DOHH2 (cell line): ENCODE measurements at regions not wholly inside any gene's neighbourhood (a gene's known extent, or its start where the extent isn't known, plus 50 kb on each side); places are given as distances from the start of the nearest gene placed in this dataset.

Experiments
- H3F3A ChIP-seq: fragments of 200-600 bp; sonication (generic), shearing (Covaris generic); 2 replicates; pipeline ENCODE4 v1.6.0; 2016; ENCODE audit warnings: antibody characterized with exemption, mild to moderate bottlenecking; ENCODE audit not compliant: control insufficient read depth, insufficient read depth
- H3K27ac ChIP-seq: fragments of 200-600 bp; sonication (generic); 2 replicates; pipeline ENCODE4 v1.5.1; 2014; ENCODE audit warnings: low read depth, mild to moderate bottlenecking, low read length, moderate library complexity
- H3K27me3 ChIP-seq: fragments of 200-600 bp; sonication (generic); 2 replicates; pipeline ENCODE4 v1.6.1; 2014; ENCODE audit warnings: mild to moderate bottlenecking, low read length, mixed read lengths; ENCODE audit not compliant: control insufficient read depth
- H3K36me3 ChIP-seq: fragments of 200-600 bp; sonication (generic); 2 replicates; pipeline ENCODE4 v1.6.1; 2014; ENCODE audit warnings: mild to moderate bottlenecking, low read length, moderate library complexity, mixed read lengths; ENCODE audit not compliant: control insufficient read depth
- H3K4me1 ChIP-seq: fragments of 200-600 bp; sonication (generic); 2 replicates; pipeline ENCODE4 v1.6.1; 2014; ENCODE audit warnings: mild to moderate bottlenecking, low read length, mixed read lengths; ENCODE audit not compliant: control insufficient read depth
- H3K4me2 ChIP-seq: fragments of 200-600 bp; sonication (generic); 2 replicates; pipeline ENCODE4 v1.6.0; 2014; ENCODE audit warnings: mild to moderate bottlenecking, low read length, moderate library complexity
- H3K4me3 ChIP-seq: fragments of 200-600 bp; sonication (generic); 2 replicates; pipeline ENCODE4 v1.5.1; 2014; ENCODE audit warnings: mild to moderate bottlenecking, low read length, mixed read lengths
- H3K79me2 ChIP-seq: fragments of 200-600 bp; sonication (generic); 2 replicates; pipeline ENCODE4 v1.6.1; 2014; ENCODE audit warnings: mild to moderate bottlenecking, low read length, mixed read lengths; ENCODE audit not compliant: control insufficient read depth
- H3K9me2 ChIP-seq: fragments of 200-600 bp; sonication (generic); replicated peaks from 2 replicates; pipeline ENCODE4 v1.6.1; 2014; ENCODE audit warnings: mild to moderate bottlenecking, low read length, mixed read lengths; ENCODE audit not compliant: control insufficient read depth
- H3K9me3 ChIP-seq: fragments of 200-600 bp; sonication (generic); 2 replicates; pipeline ENCODE4 v1.6.1; 2014; ENCODE audit warnings: antibody characterized with exemption, low read length, mixed read lengths; ENCODE audit not compliant: control insufficient read depth, insufficient read depth
- H4K20me1 ChIP-seq: fragments of 200-600 bp; sonication (generic); 2 replicates; pipeline ENCODE4 v1.6.0; 2014; ENCODE audit warnings: low read depth, mild to moderate bottlenecking, antibody characterized with exemption, low read length, moderate library complexity; ENCODE audit not compliant: control insufficient read depth, insufficient read depth
- EZH2phosphoT487 ChIP-seq: fragments of 200-600 bp; sonication (generic); IDR thresholded peaks from 2 replicates; pipeline ENCODE4 v1.6.1; 2017; ENCODE audit warnings: borderline replicate concordance, mild to moderate bottlenecking, antibody characterized with exemption, low read length, moderate library complexity, mixed read lengths
- TF ChIP-seq, protein P1 (sequence below): fragments of 200-600 bp; sonication (generic); IDR thresholded peaks from one replicate; pipeline ENCODE4 v1.5.1; 2014; ENCODE audit warnings: antibody characterized with exemption, mild to moderate bottlenecking, low read depth, low read length; ENCODE audit not compliant: poor library complexity, severe bottlenecking

DNA sequence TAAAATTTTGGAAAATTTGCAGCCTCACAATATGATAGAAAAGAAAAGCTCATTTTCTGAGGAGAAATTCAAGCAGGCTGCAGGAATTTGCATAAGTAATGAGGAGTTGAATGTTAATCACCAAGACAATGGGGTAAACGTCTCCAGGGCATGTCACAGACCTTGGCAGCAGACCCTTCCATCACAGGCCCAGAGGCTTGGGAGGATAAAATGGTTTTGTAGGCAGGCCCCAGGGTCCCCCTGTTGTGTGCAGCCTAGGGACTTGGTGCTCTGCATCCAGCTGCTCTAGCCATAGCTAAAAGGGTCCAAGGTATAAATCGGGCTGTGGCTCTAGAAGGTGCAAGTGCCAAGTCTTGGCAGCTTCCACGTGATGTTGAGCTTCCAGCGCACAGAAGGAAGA is 112.2 kb upstream of the FMN2 start:
- Histone ChIP-seq H3K79me2 (no peaks in the 10 kb centered on the region), H3K4me2 (no peak overlapping the region), H3K27ac (no peak overlapping the region), H3K27me3 (no peaks in the 10 kb centered on the region), H3F3A (no peaks in the 10 kb centered on the region), H3K36me3 (no peaks in the 10 kb centered on the region), H3K4me3 (no peak overlapping the region), H3K4me1 (no peaks in the 10 kb centered on the region), H3K9me2 (no peaks in the 10 kb centered on the region), H4K20me1 (no peaks in the 10 kb centered on the region), H3K9me3 (peaks cover 9% of the 10 kb centered on the region; the same call in 1 of the 2 replicates)
- TF ChIP-seq EZH2phosphoT487 = no peak
- TF ChIP-seq, protein P1, sequence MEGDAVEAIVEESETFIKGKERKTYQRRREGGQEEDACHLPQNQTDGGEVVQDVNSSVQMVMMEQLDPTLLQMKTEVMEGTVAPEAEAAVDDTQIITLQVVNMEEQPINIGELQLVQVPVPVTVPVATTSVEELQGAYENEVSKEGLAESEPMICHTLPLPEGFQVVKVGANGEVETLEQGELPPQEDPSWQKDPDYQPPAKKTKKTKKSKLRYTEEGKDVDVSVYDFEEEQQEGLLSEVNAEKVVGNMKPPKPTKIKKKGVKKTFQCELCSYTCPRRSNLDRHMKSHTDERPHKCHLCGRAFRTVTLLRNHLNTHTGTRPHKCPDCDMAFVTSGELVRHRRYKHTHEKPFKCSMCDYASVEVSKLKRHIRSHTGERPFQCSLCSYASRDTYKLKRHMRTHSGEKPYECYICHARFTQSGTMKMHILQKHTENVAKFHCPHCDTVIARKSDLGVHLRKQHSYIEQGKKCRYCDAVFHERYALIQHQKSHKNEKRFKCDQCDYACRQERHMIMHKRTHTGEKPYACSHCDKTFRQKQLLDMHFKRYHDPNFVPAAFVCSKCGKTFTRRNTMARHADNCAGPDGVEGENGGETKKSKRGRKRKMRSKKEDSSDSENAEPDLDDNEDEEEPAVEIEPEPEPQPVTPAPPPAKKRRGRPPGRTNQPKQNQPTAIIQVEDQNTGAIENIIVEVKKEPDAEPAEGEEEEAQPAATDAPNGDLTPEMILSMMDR = no peak

DNA sequence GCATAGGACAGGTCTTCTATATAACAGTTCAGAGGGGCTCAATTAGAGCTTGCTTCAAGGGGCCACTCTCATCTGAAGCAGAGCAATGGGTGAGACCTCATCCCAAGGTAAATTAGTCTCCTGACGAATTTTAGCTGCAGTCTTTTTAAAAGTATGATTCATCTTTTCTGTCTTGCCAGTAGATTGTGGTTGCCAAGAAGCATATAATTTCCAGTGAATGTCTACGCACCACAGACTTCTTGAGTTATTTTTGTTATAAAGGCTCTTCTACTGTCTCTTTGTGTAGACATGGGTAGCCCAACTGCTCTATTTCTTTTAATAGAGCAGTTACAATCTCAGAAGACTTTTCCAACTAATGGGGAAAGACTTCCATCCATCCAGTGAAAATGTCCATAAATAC is 108.9 kb upstream of the FMN2 start:
- Histone ChIP-seq H3K9me3 (peaks cover 26% of the 10 kb centered on the region; the same call in 1 of the 2 replicates), H4K20me1 (no peaks in the 10 kb centered on the region)

DNA sequence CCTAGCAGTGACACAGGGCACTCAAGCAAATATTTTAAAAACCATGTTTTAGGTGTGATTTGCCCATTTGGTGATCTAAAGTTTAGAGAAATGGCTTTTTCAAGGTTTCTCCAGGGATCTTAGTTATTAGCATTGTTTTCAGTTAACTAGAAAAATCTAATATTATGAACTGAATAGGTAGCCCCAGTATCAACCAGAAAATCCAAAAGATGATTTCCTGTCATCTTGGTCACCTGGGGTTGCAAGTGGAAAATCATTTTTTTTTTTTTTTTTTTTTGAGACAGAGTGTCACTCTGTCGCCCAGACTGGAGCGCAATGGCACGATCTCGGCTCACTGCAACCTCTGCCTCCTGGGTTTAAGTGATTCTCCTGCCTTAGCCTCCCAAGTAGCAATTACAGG is 106.6 kb upstream of the FMN2 start:
- TF ChIP-seq, protein P1 = no peak
- TF ChIP-seq EZH2phosphoT487 = no peak
- Histone ChIP-seq H3K4me3 (no peak overlapping the region), H3K36me3 (no peaks in the 10 kb centered on the region), H3K4me1 (no peaks in the 10 kb centered on the region), H3K79me2 (no peaks in the 10 kb centered on the region), H3K27me3 (no peaks in the 10 kb centered on the region), H3K9me3 (peaks cover 22% of the 10 kb centered on the region; the same call in 1 of the 2 replicates), H3K9me2 (no peaks in the 10 kb centered on the region), H4K20me1 (no peaks in the 10 kb centered on the region), H3K4me2 (no peak overlapping the region), H3F3A (no peaks in the 10 kb centered on the region), H3K27ac (no peak overlapping the region)

More for the DNA sequence above, 108.9 kb upstream of the FMN2 start:
- Histone ChIP-seq H3K79me2 (no peaks in the 10 kb centered on the region), H3K4me1 (no peaks in the 10 kb centered on the region), H3K27me3 (no peaks in the 10 kb centered on the region), H3K4me2 (no peak overlapping the region), H3K36me3 (no peaks in the 10 kb centered on the region), H3F3A (no peaks in the 10 kb centered on the region), H3K9me2 (no peaks in the 10 kb centered on the region), H3K4me3 (no peak overlapping the region), H3K27ac (no peak overlapping the region)
- TF ChIP-seq EZH2phosphoT487 = no peak
- TF ChIP-seq, protein P1 = no peak
